ENCODE measurements at regions not wholly inside any gene's neighbourhood (a gene's known extent, or its start where the extent isn't known, plus 50 kb on each side); places are given as distances from the start of the nearest gene placed in this dataset.

DNA sequence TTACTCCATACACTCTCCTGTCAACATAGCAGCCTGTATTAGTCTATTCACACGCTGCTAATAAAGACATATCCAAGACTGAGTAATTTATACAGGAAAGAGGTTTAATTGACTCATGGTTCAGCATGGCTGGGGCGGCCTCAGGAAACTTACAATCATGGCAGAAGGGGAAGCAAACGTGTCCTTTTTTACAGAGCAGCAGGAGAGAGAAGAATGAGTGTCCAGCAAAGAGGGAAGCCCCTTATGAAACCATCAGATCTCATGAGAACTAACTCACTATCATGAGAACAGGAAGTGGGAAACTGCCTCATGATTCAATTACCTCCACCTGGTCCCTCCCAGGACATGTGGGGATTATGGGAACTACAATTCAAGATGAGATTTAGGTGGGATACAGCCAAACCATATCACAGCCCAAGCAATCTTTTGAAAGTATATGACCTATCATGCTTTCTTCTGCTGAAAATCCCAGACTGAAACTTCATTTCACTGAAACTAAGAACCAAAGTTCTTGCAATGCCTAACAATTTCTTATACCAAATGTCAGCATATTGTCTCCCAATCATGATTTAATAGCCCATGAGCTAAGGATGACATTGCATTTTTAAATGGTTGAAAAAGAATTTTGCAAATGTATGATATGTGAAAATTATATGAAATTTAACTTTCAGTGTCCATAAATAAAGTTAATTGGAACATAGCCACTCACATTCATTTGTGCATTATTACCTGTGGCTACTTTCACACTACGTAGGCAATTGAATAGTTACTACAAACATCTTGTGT is 686.8 kb upstream of the ZEB2 start:
- no peak overlapping the region for H3K4me3 ChIP-seq (replicated peaks; ENCODE audit: low read depth, low read length)
- TF ChIP-seq, protein P1, sequence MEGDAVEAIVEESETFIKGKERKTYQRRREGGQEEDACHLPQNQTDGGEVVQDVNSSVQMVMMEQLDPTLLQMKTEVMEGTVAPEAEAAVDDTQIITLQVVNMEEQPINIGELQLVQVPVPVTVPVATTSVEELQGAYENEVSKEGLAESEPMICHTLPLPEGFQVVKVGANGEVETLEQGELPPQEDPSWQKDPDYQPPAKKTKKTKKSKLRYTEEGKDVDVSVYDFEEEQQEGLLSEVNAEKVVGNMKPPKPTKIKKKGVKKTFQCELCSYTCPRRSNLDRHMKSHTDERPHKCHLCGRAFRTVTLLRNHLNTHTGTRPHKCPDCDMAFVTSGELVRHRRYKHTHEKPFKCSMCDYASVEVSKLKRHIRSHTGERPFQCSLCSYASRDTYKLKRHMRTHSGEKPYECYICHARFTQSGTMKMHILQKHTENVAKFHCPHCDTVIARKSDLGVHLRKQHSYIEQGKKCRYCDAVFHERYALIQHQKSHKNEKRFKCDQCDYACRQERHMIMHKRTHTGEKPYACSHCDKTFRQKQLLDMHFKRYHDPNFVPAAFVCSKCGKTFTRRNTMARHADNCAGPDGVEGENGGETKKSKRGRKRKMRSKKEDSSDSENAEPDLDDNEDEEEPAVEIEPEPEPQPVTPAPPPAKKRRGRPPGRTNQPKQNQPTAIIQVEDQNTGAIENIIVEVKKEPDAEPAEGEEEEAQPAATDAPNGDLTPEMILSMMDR (IDR thresholded peaks at IDR 0.05; ENCODE audit: low read depth, low read length, missing control alignments), result no peak
- DNase-seq (ENCODE audit: extremely low read depth, low read depth), result no peak

GRCh38 chr2:145203891-145204290 is 684.0 kb upstream of the ZEB2 start:
- TF ChIP-seq, protein P1 (IDR thresholded peaks at IDR 0.05; ENCODE audit: low read depth, low read length, missing control alignments), result no peak
- DNase-seq (ENCODE audit: extremely low read depth, low read depth), result no peak
- H3K4me3 ChIP-seq (replicated peaks; ENCODE audit: low read depth, low read length), result no peak overlapping the region

- no peak overlapping the region for H3K4me3 ChIP-seq (replicated peaks; ENCODE audit: low read depth, low read length)
- TF ChIP-seq, protein P1 (IDR thresholded peaks at IDR 0.05; ENCODE audit: low read depth, low read length, missing control alignments), result no peak
- no peak for DNase-seq (ENCODE audit: extremely low read depth, low read depth)
Measured at GRCh38 chr2:145199827-145200706, 680.1 kb upstream of the ZEB2 start.

DNA sequence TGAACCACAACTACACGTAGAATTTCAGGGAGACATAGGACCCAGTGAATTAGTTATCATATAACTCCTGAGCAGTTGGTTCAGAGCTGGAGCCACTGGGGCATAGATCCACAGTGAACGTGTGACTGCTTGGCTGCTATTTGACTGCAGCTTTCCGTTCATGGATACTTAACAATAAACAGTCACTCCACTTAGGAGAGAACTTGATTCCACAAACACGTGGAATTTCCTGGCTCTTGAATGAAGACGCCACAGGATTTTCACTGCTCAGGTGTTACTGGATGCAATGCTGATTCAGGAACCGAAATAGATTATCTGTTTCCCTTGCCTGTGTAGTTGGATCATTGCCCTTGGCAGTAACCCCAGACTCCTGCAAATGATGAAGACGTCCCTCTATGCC is 679.1 kb upstream of the ZEB2 start:
- TF ChIP-seq, protein P1 (IDR thresholded peaks at IDR 0.05; ENCODE audit: low read depth, low read length, missing control alignments), result no peak
- H3K4me3 ChIP-seq (replicated peaks; ENCODE audit: low read depth, low read length), result no peak overlapping the region
- no peak for DNase-seq (ENCODE audit: extremely low read depth, low read depth)

DNA sequence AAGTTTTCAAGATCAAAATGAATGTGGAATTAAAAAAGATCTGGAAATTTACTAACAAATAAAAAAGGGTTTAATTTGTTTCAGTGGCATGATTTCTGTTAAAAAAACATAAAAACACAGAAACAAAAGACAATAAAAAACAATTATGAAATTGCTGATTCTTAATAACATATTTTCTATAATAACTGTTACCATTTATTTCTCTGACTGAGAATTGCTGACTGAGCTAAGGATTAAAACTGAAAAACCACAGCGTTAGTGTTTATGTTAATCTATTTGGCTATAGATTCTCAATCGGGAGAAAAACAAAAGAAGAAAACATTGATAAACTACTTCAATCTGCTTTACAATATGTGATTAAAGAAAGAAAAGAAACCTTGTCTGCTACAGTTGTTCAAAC is 678.6 kb upstream of the ZEB2 start:
- TF ChIP-seq, protein P1 (IDR thresholded peaks at IDR 0.05; ENCODE audit: low read depth, low read length, missing control alignments), result no peak
- no peak for DNase-seq (ENCODE audit: extremely low read depth, low read depth)
- H3K4me3 ChIP-seq (replicated peaks; ENCODE audit: low read depth, low read length), result no peak overlapping the region

GRCh38 chr2:145197944-145198343 is 678.0 kb upstream of the ZEB2 start:
- TF ChIP-seq, protein P1 (IDR thresholded peaks at IDR 0.05; ENCODE audit: low read depth, low read length, missing control alignments), result no peak
- H3K4me3 ChIP-seq (replicated peaks; ENCODE audit: low read depth, low read length), result no peak overlapping the region
- no peak for DNase-seq (ENCODE audit: extremely low read depth, low read depth)

Measured in HFF-Myc (cell line).